ENCODE measurements at regions not wholly inside any gene's neighbourhood (a gene's known extent, or its start where the extent isn't known, plus 50 kb on each side); places are given as distances from the start of the nearest gene placed in this dataset.
"Not testable (repeated sequence)": the region's sequence is repeated elsewhere in the genome, so short reads cannot be mapped to it uniquely, and the experiment has no call there.

DNA sequence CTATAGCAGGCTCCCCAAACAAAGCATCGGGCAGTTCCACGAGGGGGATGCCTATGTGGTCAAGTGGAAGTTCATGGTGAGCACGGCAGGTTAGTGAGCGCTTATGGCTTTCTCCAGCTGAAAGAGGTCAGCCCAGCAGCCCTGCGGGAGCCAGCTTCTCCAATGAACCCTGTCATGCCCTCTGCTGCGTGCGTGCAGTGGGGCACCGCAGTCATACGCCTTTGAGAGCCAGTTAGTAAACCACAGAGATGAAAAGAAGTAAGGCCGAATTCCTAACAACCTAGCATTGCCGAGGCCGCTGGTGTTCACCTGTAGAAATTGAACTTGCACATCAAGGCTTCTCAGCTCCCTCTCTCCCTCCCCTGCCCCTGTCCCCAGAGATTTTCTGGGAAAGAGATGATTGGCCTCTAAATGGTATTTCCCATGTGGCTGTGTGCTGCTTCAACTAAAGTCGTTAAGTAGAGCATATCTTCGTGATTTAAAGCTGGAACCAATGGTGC, 75.1 kb upstream of the LYZL2 start:
- TF ChIP-seq, protein P1, sequence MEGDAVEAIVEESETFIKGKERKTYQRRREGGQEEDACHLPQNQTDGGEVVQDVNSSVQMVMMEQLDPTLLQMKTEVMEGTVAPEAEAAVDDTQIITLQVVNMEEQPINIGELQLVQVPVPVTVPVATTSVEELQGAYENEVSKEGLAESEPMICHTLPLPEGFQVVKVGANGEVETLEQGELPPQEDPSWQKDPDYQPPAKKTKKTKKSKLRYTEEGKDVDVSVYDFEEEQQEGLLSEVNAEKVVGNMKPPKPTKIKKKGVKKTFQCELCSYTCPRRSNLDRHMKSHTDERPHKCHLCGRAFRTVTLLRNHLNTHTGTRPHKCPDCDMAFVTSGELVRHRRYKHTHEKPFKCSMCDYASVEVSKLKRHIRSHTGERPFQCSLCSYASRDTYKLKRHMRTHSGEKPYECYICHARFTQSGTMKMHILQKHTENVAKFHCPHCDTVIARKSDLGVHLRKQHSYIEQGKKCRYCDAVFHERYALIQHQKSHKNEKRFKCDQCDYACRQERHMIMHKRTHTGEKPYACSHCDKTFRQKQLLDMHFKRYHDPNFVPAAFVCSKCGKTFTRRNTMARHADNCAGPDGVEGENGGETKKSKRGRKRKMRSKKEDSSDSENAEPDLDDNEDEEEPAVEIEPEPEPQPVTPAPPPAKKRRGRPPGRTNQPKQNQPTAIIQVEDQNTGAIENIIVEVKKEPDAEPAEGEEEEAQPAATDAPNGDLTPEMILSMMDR (IDR thresholded peaks at IDR 0.05; ENCODE audit: low read length), result not testable (repeated sequence)
- not testable (repeated sequence) for TF ChIP-seq EZH2 (optimal IDR thresholded peaks at IDR 0.05; ENCODE audit: low read depth, low read length); EZH2phosphoT487 (IDR thresholded peaks at IDR 0.05; ENCODE audit: low read length)
